ENCODE measurements at regions not wholly inside any gene's neighbourhood (a gene's known extent, or its start where the extent isn't known, plus 50 kb on each side); places are given as distances from the start of the nearest gene placed in this dataset.

DNA sequence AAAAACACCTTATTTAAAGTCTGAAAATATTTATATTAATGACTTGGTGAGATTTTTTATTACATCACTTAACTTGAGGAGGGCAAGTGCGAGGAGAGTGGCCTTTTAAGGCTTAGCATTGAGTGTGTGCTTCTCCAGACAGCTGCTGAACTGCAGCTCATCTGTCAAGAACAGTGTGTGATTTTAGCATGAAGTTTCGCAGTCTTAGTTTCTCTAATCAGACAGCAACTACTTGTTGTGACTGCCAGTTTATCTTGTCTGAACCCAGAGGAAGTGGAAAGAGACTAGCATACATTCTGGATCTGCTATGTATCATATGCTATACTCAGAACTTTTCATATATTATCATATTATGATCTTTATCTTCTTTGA lies 291.7 kb upstream of the ROPN1 start:
- Histone ChIP-seq H3K27me3 (ENCODE audit: low read length) (no peaks in the 10 kb centered on the region), H3K9ac (ENCODE audit: low read length) (no peak overlapping the region), H3K4me3 (ENCODE audit: low read length) (no peak overlapping the region), H3K4me1 (ENCODE audit: low read length) (no peaks in the 10 kb centered on the region), H3K9me3 (ENCODE audit: low read length) (no peaks in the 10 kb centered on the region), H3K27ac (ENCODE audit: low read length) (no peak overlapping the region), H3K4me2 (ENCODE audit: low read depth, low read length, poor library complexity, severe bottlenecking) (no peak overlapping the region), H3K79me2 (ENCODE audit: low read length) (no peaks in the 10 kb centered on the region), H4K20me1 (ENCODE audit: insufficient read depth, low read depth, low read length) (no peaks in the 10 kb centered on the region), H3K36me3 (ENCODE audit: insufficient read depth, low read length) (no peaks in the 10 kb centered on the region), H3K9me2 (replicated peaks; ENCODE audit: insufficient read depth, low read length) (no peaks in the 10 kb centered on the region), H2AFZ (ENCODE audit: low read length) (no peak overlapping the region)
- no peak for DNase-seq

DNA sequence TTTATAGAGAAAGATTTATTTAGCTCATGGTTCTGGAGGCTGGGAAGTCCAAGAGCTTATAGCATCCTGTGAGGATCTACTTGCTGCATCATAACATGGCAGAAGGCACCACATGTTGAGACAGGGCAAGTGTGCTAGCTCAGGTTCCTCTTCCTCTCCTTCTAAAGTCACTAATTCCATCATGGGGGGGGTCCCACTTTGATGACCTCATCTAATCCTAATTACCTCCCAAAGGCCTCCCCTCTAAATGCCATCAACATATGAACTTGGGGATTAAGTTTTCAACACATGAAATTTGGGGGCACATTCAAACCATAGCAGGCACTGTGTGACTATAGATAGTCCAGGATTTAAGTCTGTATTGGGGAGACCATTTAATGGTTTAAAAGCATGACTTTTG lies 297.1 kb upstream of the ROPN1 start:
- Histone ChIP-seq H3K27ac (ENCODE audit: low read length) (no peak overlapping the region), H4K20me1 (ENCODE audit: insufficient read depth, low read depth, low read length) (no peaks in the 10 kb centered on the region), H3K79me2 (ENCODE audit: low read length) (no peaks in the 10 kb centered on the region), H3K4me1 (ENCODE audit: low read length) (no peaks in the 10 kb centered on the region), H3K9ac (ENCODE audit: low read length) (no peak overlapping the region), H3K27me3 (ENCODE audit: low read length) (no peaks in the 10 kb centered on the region), H3K4me3 (ENCODE audit: low read length) (no peak overlapping the region), H3K4me2 (ENCODE audit: low read depth, low read length, poor library complexity, severe bottlenecking) (no peak overlapping the region), H3K36me3 (ENCODE audit: insufficient read depth, low read length) (no peaks in the 10 kb centered on the region), H3K9me2 (replicated peaks; ENCODE audit: insufficient read depth, low read length) (no peaks in the 10 kb centered on the region), H3K9me3 (ENCODE audit: low read length) (no peaks in the 10 kb centered on the region), H2AFZ (ENCODE audit: low read length) (no peak overlapping the region)
- DNase-seq, result no peak

DNA sequence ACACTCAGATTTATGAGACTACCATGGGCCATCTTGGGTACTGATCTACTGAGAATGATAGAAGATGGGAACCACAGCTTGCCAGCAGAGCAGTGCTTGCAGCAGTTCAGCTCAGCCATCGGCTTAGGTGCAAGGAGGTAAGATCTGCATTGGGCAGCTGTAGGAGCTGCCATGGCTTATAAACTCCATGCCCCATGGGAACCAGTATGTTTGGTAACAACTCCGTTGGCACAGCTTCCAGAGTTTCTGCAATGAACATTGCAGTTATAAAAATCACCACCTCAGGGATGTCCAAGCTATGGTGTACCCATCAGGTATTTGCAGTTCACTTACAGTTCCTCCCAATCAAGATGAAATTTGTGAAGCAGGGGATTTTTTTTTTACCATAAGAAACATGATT lies 299.1 kb upstream of the ROPN1 start:
- H3K9ac ChIP-seq (ENCODE audit: low read length), result no peak overlapping the region
- H3K9me2 ChIP-seq (replicated peaks; ENCODE audit: insufficient read depth, low read length), result no peaks in the 10 kb centered on the region
- no peaks in the 10 kb centered on the region for H3K4me1 ChIP-seq (ENCODE audit: low read length)
- H3K27me3 ChIP-seq (ENCODE audit: low read length), result no peaks in the 10 kb centered on the region
- H3K79me2 ChIP-seq (ENCODE audit: low read length), result no peaks in the 10 kb centered on the region
- H3K9me3 ChIP-seq (ENCODE audit: low read length), result no peaks in the 10 kb centered on the region
- no peak overlapping the region for H3K27ac ChIP-seq (ENCODE audit: low read length)
- H3K4me2 ChIP-seq (ENCODE audit: low read depth, low read length, poor library complexity, severe bottlenecking), result no peak overlapping the region
- DNase-seq, result no peak
- H2AFZ ChIP-seq (ENCODE audit: low read length), result no peak overlapping the region
- H3K36me3 ChIP-seq (ENCODE audit: insufficient read depth, low read length), result no peaks in the 10 kb centered on the region
- no peaks in the 10 kb centered on the region for H4K20me1 ChIP-seq (ENCODE audit: insufficient read depth, low read depth, low read length)
- H3K4me3 ChIP-seq (ENCODE audit: low read length), result no peak overlapping the region

DNA sequence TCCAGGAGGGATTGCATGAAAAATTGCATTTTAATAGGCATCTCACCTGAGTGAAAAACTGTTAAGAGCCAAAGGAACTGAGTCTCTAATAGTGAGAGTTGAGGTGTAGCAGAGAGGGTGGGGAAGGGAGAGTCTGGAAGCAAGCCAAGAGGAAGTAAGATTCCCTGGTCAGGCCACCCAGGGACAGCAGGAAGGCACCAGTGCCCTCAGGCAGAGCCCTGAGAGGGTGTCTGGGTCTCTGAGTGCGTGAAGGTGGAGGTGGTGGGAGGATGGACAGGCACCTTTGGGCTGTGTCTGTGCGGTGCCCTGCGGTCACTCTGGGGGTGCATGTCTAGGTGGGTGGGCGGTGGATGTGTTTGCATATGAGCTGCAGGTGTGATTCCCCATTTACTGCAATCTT lies 300.4 kb upstream of the ROPN1 start:
- Histone ChIP-seq H3K9me3 (ENCODE audit: low read length) (no peaks in the 10 kb centered on the region), H3K9ac (ENCODE audit: low read length) (no peak overlapping the region), H3K9me2 (replicated peaks; ENCODE audit: insufficient read depth, low read length) (no peaks in the 10 kb centered on the region), H4K20me1 (ENCODE audit: insufficient read depth, low read depth, low read length) (no peaks in the 10 kb centered on the region), H3K79me2 (ENCODE audit: low read length) (no peaks in the 10 kb centered on the region), H3K4me3 (ENCODE audit: low read length) (no peak overlapping the region), H3K27me3 (ENCODE audit: low read length) (no peaks in the 10 kb centered on the region), H2AFZ (ENCODE audit: low read length) (no peak overlapping the region), H3K27ac (ENCODE audit: low read length) (no peak overlapping the region), H3K4me1 (ENCODE audit: low read length) (no peaks in the 10 kb centered on the region), H3K4me2 (ENCODE audit: low read depth, low read length, poor library complexity, severe bottlenecking) (no peak overlapping the region), H3K36me3 (ENCODE audit: insufficient read depth, low read length) (no peaks in the 10 kb centered on the region)
- DNase-seq, result no peak

- H3K9me2 ChIP-seq (replicated peaks; ENCODE audit: insufficient read depth, low read length), result no peaks in the 10 kb centered on the region
- no peaks in the 10 kb centered on the region for H3K9me3 ChIP-seq (ENCODE audit: low read length)
Measured at GRCh38 chr3:124293584-124293983, 301.7 kb upstream of the ROPN1 start.

DNA sequence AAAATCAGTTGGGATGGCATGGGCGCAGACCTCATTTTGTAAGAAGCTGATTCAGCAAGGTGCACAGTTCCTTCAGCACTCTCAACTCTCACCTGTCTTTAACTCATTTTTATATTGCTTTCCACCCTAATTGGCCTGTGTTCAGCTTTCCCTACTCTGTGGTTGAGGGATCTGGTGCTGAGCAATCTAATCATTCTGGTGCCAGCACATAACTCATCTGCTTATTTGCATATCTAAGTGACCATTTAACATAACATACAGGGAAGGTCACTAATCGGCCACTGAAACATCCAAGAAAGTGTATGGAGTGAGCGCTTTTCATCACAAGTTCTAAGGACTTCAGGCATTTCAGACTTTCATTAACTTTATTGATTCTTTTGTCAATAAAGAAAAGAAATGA lies 303.4 kb upstream of the ROPN1 start:
- H4K20me1 ChIP-seq (ENCODE audit: insufficient read depth, low read depth, low read length), result no peaks in the 10 kb centered on the region
- no peaks in the 10 kb centered on the region for H3K79me2 ChIP-seq (ENCODE audit: low read length)
- H3K9me3 ChIP-seq (ENCODE audit: low read length), result no peaks in the 10 kb centered on the region
- no peak overlapping the region for H3K4me3 ChIP-seq (ENCODE audit: low read length)
- 0 out of 2 replicates have a peak, but pooled peaks cover 2% of the 10 kb centered on the region for H3K4me1 ChIP-seq (ENCODE audit: low read length)
- H3K27ac ChIP-seq (ENCODE audit: low read length), result no peak overlapping the region
- no peaks in the 10 kb centered on the region for H3K9me2 ChIP-seq (replicated peaks; ENCODE audit: insufficient read depth, low read length)
- DNase-seq, result no peak
- H2AFZ ChIP-seq (ENCODE audit: low read length), result no peak overlapping the region
- no peak overlapping the region for H3K4me2 ChIP-seq (ENCODE audit: low read depth, low read length, poor library complexity, severe bottlenecking)
- no peaks in the 10 kb centered on the region for H3K36me3 ChIP-seq (ENCODE audit: insufficient read depth, low read length)
- H3K9ac ChIP-seq (ENCODE audit: low read length), result no peak overlapping the region
- H3K27me3 ChIP-seq (ENCODE audit: low read length), result no peaks in the 10 kb centered on the region

More at GRCh38 chr3:124293584-124293983, 301.7 kb upstream of the ROPN1 start:
- Histone ChIP-seq H3K36me3 (ENCODE audit: insufficient read depth, low read length) (no peaks in the 10 kb centered on the region), H3K27ac (ENCODE audit: low read length) (no peak overlapping the region), H3K4me2 (ENCODE audit: low read depth, low read length, poor library complexity, severe bottlenecking) (no peak overlapping the region), H4K20me1 (ENCODE audit: insufficient read depth, low read depth, low read length) (no peaks in the 10 kb centered on the region), H3K27me3 (ENCODE audit: low read length) (no peaks in the 10 kb centered on the region), H3K4me3 (ENCODE audit: low read length) (no peak overlapping the region), H2AFZ (ENCODE audit: low read length) (no peak overlapping the region), H3K9ac (ENCODE audit: low read length) (no peak overlapping the region), H3K4me1 (ENCODE audit: low read length) (no peaks in the 10 kb centered on the region), H3K79me2 (ENCODE audit: low read length) (no peaks in the 10 kb centered on the region)
- DNase-seq, result no peak

DNA sequence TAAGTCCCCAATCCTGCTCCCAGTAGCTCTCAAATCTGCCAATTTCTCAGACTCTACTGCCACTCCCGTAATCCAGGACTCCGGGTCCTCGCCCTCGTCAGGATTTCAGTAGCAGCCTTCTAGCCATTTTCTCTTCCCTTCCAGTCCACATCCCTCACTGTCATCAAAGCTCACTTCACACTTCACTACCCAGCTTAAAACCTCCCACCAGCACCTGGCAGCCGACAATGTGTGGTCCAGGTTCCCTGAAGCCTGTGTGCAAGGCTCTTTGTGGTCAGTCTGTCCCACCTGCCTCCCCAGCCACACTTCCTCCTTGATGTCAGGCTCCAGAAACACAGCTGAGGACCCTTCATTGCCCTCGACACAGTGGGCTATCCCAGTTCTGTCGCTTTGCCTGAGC lies 304.5 kb upstream of the ROPN1 start:
- H3K4me3 ChIP-seq (ENCODE audit: low read length), result no peak overlapping the region
- no peaks in the 10 kb centered on the region for H3K9me2 ChIP-seq (replicated peaks; ENCODE audit: insufficient read depth, low read length)
- DNase-seq, result no peak
- H3K27me3 ChIP-seq (ENCODE audit: low read length), result no peaks in the 10 kb centered on the region
- no peak overlapping the region for H2AFZ ChIP-seq (ENCODE audit: low read length)
- H4K20me1 ChIP-seq (ENCODE audit: insufficient read depth, low read depth, low read length), result no peaks in the 10 kb centered on the region
- no peaks in the 10 kb centered on the region for H3K79me2 ChIP-seq (ENCODE audit: low read length)
- no peak overlapping the region for H3K4me2 ChIP-seq (ENCODE audit: low read depth, low read length, poor library complexity, severe bottlenecking)
- 0 out of 2 replicates have a peak, but pooled peaks cover 2% of the 10 kb centered on the region for H3K4me1 ChIP-seq (ENCODE audit: low read length)
- no peak overlapping the region for H3K27ac ChIP-seq (ENCODE audit: low read length)
- no peak overlapping the region for H3K9ac ChIP-seq (ENCODE audit: low read length)
- H3K36me3 ChIP-seq (ENCODE audit: insufficient read depth, low read length), result no peaks in the 10 kb centered on the region
- no peaks in the 10 kb centered on the region for H3K9me3 ChIP-seq (ENCODE audit: low read length)

- no peak overlapping the region for H3K27ac ChIP-seq (ENCODE audit: low read length)
- no peak overlapping the region for H2AFZ ChIP-seq (ENCODE audit: low read length)
- H3K79me2 ChIP-seq (ENCODE audit: low read length), result no peaks in the 10 kb centered on the region
- H3K9me2 ChIP-seq (replicated peaks; ENCODE audit: insufficient read depth, low read length), result no peaks in the 10 kb centered on the region
- no peak overlapping the region for H3K4me3 ChIP-seq (ENCODE audit: low read length)
- no peaks in the 10 kb centered on the region for H3K36me3 ChIP-seq (ENCODE audit: insufficient read depth, low read length)
- no peaks in the 10 kb centered on the region for H3K27me3 ChIP-seq (ENCODE audit: low read length)
- H3K4me2 ChIP-seq (ENCODE audit: low read depth, low read length, poor library complexity, severe bottlenecking), result no peak overlapping the region
- H3K4me1 ChIP-seq (ENCODE audit: low read length), result 0 out of 2 replicates have a peak, but pooled peaks cover 2% of the 10 kb centered on the region
- DNase-seq, result no peak
- no peak overlapping the region for H3K9ac ChIP-seq (ENCODE audit: low read length)
- no peaks in the 10 kb centered on the region for H3K9me3 ChIP-seq (ENCODE audit: low read length)
- H4K20me1 ChIP-seq (ENCODE audit: insufficient read depth, low read depth, low read length), result no peaks in the 10 kb centered on the region
Measured at GRCh38 chr3:124297062-124297980, 305.4 kb upstream of the ROPN1 start.

All from Karpas-422 (cell line).